ENCODE measurements at regions not wholly inside any gene's neighbourhood (a gene's known extent, or its start where the extent isn't known, plus 50 kb on each side); places are given as distances from the start of the nearest gene placed in this dataset.
"Not testable (repeated sequence)": the region's sequence is repeated elsewhere in the genome, so short reads cannot be mapped to it uniquely, and the experiment has no call there.

DNA sequence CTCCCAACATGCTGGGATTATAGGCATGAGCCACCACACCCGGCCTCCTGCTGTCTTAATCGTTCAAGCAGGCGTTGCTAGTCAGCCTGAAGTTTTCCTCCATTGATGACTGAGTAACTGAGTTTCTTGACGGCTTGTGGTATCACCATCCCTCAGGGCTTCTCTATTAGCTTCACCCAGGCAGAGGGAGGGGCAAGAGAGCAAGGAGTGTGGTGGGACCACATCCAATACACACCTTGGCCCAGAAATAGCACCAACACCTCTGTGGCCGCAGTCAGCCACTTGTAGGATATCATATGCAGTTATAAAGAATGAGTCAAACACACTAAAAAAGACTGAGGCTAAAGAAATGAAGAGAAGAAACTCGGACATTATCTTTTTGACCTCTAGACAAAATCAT, 1009.4 kb upstream of the CELF4 start:
- DNase-seq (ENCODE audit: low spot score) = no peak

DNA sequence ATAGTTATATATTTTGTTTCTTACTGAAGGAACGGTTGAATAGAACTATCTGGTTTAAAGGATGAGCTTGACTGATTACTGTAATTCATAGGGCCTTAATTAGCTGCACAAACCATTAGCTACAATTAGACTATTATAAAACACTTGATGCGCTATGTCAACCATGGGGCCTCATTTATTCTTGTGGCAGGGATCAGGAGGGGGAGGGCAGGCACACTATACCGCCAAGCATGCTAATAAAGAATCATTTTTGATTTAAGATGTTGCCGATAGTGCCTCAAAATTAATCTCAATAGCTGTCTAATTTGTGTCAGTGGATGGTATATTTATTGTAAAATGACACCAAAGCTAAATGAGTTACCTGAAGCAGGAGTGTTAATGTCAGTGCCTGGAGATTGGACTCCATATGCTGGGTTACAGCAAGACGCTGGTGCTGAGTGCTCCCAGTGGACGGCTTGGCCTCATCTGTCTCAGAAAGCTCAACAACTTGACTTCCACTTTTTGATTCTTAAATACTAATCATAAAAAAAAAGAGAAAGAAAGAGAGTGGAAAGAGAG, 1007.0 kb upstream of the CELF4 start:
- no peak for DNase-seq (ENCODE audit: low spot score)

DNA sequence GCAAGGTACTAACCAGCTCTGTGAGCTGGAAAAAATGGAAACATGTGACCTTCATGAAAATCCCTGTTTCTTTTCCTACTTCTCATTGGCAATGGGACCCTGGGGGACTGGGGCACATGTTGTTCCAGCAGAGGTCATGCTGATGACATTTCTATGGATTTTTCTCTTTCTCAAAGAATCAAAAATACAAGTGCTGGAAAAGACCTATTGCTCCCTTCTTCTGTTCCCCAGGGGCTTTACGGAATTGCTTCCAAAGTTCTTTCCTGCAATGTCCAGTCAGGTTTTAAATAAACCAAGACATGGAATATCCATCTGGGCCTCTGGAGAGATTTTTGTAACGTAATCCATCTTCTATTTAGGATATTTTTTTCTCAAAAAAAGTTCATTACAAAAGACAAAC, 1006.1 kb upstream of the CELF4 start:
- no peak for DNase-seq (ENCODE audit: low spot score)

DNA sequence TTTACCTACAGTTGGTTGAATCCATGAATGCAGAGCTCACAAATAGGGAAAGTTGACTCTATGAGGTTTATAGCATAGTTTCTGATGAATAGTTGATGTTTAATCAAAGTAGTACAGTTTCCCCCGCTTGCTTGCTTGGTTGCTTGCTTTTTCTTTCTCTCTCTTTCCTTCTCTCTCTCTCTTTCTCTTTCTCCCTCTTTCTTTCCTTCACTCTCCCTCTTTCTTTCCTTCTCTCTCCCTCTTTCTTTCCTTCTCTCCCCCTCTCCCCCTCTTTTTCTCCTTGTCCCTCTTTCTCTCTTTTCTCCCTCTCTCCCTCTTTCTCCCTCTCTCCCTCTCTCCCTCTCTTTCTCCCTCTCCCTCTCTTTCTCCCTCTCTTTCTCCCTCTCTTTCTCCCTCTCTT, 999.9 kb upstream of the CELF4 start:
- DNase-seq (ENCODE audit: low spot score) = no peak

DNA sequence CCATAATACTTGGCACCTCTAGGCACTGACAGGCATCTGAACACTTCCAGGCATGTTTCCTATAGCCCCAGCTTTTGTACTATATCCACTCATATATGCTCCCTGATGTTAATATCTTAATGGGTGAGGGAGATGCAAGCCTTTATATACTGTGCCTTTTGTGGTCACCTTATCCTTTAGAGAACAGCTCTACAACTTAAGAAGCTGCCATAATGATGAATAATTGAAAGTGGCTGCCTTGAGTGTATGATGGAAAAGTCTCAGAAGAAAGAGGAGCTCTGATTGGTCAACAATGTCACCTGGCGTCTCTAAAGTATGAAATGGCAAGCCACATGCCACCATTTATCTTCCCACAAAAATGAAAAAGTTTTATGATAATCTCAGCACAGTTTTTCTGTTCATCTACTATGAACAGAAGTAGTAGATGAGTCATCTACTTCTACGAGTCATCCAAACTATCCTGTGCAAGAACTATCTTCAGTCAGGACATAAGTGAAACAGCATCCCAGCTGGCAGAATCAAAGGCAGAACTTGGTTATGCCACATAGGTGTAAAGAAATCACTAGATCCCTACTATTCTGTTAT, 997.9 kb upstream of the CELF4 start:
- DNase-seq (ENCODE audit: low spot score) = no peak

DNA sequence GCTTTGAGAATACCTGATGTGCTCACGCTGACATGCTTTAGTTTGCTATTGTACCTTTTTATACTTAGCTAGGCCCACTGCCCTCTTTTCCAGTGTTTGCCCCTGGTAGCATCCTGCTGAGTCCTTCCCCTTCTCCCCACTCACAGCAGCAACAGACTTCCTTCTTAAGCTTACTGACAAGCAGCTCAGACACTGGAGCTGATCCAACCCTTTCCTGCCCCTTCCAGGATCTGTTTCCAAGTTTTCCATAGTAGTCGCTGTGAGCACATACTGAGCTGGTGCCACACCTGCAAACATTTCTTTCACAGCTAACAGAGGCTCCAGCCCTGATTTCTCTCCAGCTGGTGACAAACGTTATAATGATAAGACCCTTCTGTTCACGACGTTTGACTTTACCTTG, 991.4 kb upstream of the CELF4 start:
- DNase-seq (ENCODE audit: low spot score) = no peak

DNA sequence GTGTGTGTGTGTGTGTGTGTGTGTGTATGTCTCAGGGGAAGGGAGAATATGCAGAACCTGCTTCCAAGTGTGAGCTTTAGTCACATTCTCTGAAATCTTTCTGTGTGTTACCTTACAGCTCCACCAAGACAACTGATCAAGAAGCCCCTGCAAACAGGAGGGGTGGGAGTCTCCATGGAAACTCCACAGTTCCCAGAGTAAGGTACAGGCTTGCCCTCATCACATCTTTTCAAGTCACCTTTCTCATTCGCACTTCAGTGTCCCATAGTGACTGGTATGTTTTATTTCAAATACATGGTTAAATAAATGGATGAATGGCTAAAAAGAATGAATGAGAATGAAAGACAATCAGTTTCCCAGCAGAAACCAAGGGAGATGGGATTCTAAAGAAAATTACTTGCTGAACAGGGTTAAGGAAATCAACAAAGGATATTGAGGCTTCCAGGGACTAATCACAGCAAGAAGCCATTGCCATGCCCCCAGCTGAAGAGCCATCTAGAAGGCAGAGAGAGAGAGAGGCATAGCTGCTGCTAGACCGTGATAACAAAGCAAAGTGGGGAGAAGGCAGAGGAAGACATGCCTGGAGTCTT, 987.2 kb upstream of the CELF4 start:
- DNase-seq (ENCODE audit: low spot score) = no peak

DNA sequence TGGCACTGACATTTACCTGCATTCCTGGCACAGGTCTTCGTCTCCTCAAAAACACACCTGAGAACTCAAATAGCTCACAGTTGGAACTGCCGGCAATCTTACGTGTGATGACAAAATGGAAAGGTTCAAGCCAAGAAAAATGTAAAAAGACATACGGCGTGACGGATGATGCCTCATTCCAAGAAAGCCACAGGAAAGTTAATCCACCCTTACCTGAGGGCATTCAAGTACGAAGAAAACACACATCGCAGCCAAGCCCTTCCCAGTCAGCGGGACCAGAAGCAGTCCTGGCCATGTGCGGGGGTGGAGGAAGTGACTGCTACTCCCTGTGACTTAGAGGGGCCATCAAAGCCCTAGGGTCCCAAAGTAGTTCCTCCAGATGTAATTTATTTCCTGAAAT, 986.3 kb upstream of the CELF4 start:
- DNase-seq (ENCODE audit: low spot score) = no peak

DNA sequence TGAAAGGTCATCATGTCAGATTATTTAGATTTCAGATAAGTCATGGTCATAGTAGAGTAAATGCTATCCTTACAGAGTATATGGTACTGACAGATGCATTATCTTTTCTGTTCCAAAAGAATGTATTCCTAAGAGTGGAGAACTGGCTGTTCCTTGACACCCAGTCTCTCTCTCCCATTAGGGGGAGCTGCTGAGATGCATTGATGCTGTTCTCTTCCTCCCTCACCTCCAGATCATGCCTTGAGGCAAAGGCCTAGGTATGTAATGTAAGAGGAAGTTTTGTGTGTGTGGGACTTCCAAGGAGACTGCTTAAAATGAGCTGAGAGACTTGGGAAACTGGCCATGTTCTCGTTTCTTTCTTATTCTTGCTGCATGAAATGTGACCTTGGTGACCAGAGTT, 979.5 kb upstream of the CELF4 start:
- DNase-seq (ENCODE audit: low spot score) = peak; percentile 10

DNA sequence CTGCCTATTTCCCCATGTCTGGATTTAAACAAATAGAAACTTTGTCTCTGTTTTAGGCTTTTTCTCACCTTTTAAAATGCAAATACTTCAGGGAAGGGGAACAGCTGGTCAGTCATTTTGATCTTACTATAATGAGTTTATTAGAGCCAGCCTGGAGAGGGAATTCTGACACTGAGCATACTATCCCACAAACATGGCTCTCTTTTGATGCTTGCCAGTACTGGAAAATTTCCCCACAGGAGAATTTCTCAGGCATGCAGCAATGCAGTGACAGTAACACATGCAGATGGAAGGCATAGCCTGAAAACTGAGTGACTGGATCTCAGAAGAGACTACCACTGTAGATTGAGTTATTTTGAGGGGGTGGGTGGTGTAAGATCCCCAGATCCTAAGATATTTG, 974.3 kb upstream of the CELF4 start:
- DNase-seq (ENCODE audit: low spot score) = no peak

DNA sequence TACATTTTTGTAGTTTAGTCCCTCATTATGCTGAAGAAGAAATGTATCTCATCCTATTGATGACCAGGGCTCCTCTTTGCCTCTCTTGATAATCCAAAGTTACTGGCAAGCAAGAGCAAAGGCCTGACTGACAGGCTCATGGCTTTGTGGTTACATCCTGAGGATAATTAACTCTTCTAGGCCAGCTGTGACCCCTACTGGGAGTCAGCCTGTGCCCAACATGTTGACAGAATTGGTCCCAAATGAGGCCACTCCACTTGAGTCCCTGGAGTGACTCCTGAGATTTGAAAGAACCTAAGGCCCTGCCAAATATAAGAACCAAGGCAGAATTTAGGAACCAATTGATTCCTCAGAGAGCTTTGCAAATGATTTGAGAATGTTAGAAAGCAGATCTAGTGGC, 973.8 kb upstream of the CELF4 start:
- no peak for DNase-seq (ENCODE audit: low spot score)

DNA sequence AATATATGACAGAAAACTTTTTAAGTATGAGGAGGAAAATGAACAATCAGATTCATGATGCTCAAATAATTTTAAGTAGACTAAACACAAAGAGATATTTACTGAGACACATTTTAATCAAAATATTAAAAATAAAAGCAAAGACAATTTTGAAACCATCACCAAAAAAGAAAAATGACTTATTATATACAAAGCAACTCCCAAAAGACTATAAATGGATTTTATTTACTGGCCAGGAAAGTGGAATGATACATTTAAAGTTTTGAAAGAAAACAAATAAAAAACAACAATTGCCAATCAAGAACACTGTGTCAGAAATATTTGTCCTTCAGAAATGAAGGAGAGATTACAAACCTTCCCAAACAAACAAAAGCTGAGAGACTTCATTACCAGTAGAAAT, 968.5 kb upstream of the CELF4 start:
- DNase-seq (ENCODE audit: low spot score) = no peak

DNA sequence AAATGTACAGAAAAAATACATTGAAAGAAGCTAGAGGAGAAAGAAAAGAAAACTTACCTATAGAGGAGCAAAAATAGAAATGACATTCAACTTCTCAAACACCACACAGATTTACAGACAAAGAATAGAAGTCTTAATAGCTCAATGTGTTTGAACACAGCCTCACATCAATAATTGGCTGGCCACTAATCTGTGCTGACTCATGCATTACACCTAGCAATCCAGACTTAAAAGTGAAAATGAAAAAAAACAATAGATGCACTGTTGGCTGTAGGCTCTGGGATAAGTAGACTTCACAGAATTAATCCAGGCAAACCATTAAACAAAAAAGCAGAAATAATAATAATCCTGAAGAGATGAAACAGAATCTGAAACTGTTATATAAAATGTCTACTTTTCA, 961.3 kb upstream of the CELF4 start:
- no peak for DNase-seq (ENCODE audit: low spot score)

DNA sequence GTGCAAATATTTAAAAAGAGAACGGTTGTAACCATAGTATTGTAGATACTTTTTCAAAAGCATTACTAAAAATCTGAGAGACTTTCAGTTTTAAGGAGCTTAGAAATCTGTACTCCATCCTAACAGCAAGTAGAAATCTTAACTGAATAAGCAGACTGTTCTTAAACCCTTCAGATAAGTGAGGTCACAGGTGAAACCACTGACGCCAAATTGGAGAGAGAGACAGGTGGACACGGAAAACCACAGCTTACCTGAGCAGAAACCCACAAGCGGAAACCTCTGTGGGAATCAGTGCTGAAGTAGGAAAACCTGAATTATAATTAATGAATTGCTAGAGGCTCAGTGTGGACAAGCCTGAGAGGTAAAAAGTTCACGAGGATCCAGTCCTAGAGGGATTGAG, 959.4 kb upstream of the CELF4 start:
- DNase-seq (ENCODE audit: low spot score) = no peak

DNA sequence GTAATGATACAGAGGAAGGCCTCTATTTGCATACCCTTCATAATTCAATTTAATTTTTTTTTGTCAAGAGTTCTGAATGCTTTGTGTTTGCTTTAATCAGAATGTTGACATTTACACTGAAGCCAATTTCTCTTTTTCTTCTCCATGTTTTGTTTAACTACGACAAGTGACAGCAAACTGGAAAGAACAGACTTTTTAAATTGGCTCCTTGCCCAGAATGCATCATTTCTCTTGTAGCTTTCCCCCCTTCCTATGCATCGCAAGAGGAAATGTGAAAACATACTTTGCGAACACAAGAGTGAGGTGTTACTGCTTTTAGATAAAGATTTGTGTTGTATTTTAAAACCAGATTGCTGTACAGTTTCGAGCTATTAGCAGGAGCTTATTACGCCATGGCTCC, 955.2 kb upstream of the CELF4 start:
- DNase-seq (ENCODE audit: low spot score) = no peak

DNA sequence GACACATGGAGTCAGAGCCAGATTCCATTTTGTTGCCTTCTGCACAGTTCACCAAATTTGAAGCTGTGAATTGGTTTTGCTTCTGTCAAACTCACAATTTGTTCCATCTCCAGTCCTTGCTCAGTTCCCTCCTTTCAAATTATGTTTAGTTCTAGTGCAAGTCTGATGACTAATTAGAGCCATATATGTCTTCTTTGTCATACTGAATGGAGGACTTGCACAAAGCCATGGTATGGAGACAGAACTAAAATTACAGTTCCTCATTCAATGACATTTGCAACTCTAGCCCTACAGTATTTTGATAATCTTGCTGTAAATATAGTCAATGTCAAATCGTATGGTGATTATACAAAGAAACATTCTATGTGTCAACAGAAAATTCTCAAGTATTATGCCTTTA, 936.9 kb upstream of the CELF4 start:
- DNase-seq (ENCODE audit: low spot score) = no peak

DNA sequence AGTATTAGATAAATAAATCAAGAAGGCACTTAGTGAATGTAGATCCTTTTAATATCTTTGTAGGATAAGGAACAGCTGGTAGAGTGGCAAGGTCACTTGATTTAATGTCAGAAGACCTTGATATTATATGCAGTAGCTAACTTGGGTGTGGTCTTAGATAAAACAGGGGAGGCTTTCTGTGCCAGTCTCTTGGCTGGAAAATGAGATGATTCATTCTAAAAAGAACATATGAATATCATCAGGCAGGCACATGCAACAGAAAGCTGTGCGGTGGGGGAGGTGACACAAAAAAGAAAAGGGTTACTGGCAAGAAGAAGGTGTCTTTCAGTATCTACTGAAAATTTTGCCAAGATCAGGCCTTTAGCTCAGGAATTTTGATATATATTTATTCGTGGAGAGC, 931.7 kb upstream of the CELF4 start:
- DNase-seq (ENCODE audit: low spot score) = no peak

DNA sequence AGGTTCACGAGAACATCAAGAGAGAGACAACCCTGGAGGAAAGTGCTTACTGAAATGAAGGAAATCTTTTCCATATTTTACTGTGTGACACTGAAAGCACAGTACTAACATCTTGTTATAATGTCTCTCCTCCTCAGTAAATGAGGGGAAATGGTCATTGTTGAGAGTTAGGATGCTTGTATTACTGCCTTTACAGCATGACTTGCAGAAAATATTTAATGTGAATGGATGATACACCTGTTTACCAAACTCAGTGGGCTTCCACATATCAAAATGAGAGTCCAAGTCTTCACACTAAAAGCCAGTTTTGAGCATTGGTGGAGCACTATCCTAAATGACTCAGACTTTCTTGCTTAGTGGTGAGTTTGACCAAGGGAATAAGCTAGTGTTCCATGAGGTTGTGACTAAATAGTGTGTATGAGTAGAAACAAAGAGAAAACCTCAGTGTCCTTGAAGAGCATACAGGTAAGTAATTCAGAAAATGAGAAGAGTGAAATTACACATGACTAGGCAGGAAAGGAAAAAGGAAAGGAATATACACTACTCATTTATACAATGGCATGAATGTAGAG, 930.7 kb upstream of the CELF4 start:
- no peak for DNase-seq (ENCODE audit: low spot score)

DNA sequence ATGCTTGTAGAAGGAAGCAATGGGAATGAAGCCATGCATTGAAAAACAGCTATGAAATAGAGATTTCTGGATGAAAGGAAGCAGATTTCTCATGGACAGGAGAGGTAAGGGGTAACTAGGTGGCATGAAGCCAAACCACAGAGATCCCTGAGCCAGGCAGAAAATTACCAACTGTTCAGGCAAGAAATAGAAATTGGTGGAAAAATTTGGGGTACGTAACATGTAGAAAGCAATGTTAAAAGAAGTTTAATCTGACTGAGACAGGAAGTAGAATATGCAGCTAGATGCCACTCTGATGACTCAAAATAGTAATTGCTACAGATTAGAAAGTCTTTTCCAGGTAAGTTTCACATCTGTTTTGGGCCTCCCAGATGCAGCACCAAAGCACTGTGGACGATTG, 928.5 kb upstream of the CELF4 start:
- no peak for DNase-seq (ENCODE audit: low spot score)

DNA sequence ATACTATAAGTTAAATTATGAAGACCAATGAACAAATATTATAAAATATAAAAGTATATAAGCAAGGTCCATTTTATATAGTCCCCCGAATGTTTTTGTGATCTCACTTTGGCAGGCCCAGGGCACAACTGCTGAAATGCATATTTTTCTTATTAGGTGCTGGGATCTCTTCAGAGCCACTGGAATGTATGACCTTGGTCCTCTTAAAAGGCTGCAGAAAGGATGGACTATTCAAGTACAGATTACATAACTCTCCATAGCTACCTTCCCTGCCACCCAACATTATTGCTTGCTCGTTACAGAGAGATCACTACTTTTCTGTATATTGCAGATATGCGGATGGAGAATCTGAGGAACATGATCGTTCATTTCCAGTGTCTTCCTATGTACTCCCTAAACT, 925.6 kb upstream of the CELF4 start:
- DNase-seq (ENCODE audit: low spot score) = no peak

DNA sequence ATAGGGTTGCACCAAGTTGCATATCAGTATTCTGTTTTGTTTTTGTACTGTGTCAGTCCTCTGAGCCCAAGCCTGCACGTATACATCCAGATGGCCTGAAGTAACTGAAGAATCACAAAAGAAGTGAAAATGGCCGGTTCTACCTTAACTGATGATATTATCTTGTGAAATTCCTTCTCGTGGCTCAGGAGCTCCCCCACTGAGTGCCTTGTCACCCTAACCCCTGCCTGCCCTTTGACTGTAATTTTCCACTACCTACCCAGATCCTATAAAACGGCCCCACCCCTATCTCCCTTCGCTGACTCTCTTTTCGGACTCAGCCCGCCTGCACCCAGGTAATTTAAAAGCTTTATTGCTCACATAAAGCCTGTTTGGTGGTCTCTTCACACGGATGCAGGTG, 924.1 kb upstream of the CELF4 start:
- not testable (repeated sequence) for DNase-seq (ENCODE audit: low spot score)

DNA sequence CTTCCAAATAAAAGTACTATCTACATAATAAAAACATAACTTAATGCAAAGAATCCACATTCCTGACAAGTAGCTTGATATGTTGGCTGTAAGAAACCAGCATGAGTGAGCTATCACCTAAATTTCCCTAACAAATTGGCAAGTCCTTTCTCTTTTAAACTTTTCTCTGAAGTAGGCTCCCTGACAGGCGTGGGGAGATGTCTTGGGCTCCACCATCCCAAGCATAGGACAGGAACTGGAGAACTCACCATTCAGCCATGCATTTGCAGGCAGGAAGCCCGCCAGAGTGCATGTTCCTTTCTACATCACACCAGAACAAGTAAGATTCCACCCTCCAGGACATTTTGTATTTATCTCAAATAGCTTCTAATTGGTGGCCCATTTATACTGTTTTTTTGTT, 921.9 kb upstream of the CELF4 start:
- no peak for DNase-seq (ENCODE audit: low spot score)

DNA sequence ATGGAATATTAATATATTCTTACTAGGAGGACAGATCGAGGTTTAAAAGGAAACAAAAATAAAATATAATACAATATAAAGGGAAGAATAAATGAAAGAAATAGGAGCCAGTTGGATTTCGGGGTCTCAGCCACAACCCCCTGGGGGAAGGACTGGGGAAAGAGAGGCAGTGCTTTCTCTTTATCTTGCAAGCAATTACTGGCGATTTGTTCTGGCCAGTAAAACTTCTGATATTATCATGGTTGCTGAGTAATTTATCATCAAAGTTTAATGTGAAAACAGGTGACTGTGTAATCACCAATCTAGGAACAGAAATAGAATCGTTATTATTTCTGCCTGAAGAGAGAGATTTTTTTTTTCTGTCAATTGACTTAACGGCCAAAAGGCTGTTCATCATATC, 917.7 kb upstream of the CELF4 start:
- no peak for DNase-seq (ENCODE audit: low spot score)

DNA sequence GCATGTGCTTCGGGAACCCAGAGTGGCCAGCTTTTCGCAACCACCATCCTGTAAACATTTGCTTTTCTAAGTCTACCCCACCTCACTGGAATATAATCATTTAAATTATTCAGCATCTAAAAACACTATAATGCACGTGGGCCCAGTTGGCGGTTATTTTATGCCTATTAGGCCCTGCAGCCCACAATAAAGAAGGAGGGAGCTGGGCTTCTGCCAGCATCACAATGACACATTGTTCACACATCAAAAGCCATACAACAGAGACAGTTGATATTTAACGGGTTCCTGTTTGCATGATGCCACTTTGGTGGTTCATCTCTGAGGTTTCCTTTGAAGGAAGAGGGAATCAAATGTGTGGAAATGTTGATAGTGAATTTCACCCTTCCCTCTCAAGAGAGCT, 916.0 kb upstream of the CELF4 start:
- DNase-seq (ENCODE audit: low spot score) = no peak

Measured in CD4-positive, alpha-beta T cell treated with Interleukin-15 for 4 hours (primary cell).